SH-SY5Y (cell line): ENCODE measurements at regions not wholly inside any gene's neighbourhood (a gene's known extent, or its start where the extent isn't known, plus 50 kb on each side); places are given as distances from the start of the nearest gene placed in this dataset.

Experiments used
- GATA2 ChIP-seq: IDR thresholded peaks from 2 replicates; pipeline ENCODE4 v1.6.1; 2011; ENCODE audit warnings: mild to moderate bottlenecking, low read depth, low read length
- GATA3 ChIP-seq: IDR thresholded peaks from 2 replicates; pipeline ENCODE4 v1.6.1; 2011; ENCODE audit warnings: low read depth, mild to moderate bottlenecking, low read length, moderate library complexity

GRCh38 chr6:87753131-87753685 lies 51.2 kb upstream of the AKIRIN2 start:
- TF ChIP-seq GATA2: no peak
- TF ChIP-seq GATA3: no peak
